Peyer's patch (tissue), 4 donors: ENCODE measurements at regions not wholly inside any gene's neighbourhood (a gene's known extent, or its start where the extent isn't known, plus 50 kb on each side); places are given as distances from the start of the nearest gene placed in this dataset.
"Not testable (repeated sequence)": the region's sequence is repeated elsewhere in the genome, so short reads cannot be mapped to it uniquely, and the experiment has no call there.

Source experiments
- POLR2A ChIP-seq, 2 donors: fragments of 450-650 bp; IDR thresholded peaks; one replicate each; pipeline ENCODE4 v1.5.1; 2017; ENCODE audit warnings: antibody characterized with exemption in 2 of 2, mild to moderate bottlenecking in 2 of 2, moderate library complexity in 2 of 2
- TF ChIP-seq, protein P1 (sequence below), 6 experiments: fragments of 450-650 bp in 4 of 6; fragments of 200-600 bp in 2 of 6; sonication (generic) in 1 of 6; IDR thresholded peaks; one replicate each; pipeline ENCODE4 v1.5.1; 2017 to 2019; ENCODE audit warnings: antibody characterized with exemption in 6 of 6, mild to moderate bottlenecking in 3 of 6, moderate library complexity in 1 of 6

DNA sequence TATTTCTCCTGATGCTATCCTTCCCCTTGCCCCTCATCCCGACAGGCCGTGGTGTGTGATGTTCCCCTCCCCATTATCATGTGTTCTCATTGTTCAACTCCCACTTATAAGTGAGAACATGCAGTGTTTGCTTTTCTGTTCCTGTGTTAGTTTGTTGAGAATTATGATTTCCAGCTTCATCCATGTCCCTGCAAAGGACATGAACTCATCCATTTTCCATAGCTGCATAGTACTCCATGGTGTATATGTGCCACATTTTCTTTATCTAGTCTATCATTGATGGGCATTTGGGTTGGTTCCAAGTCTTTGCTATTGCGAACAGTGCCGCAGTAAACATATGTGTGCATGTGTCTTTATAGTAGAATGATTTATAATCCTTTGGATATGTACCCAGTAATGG is 67.1 kb upstream of the PRNP start:
- TF ChIP-seq, protein P1, sequence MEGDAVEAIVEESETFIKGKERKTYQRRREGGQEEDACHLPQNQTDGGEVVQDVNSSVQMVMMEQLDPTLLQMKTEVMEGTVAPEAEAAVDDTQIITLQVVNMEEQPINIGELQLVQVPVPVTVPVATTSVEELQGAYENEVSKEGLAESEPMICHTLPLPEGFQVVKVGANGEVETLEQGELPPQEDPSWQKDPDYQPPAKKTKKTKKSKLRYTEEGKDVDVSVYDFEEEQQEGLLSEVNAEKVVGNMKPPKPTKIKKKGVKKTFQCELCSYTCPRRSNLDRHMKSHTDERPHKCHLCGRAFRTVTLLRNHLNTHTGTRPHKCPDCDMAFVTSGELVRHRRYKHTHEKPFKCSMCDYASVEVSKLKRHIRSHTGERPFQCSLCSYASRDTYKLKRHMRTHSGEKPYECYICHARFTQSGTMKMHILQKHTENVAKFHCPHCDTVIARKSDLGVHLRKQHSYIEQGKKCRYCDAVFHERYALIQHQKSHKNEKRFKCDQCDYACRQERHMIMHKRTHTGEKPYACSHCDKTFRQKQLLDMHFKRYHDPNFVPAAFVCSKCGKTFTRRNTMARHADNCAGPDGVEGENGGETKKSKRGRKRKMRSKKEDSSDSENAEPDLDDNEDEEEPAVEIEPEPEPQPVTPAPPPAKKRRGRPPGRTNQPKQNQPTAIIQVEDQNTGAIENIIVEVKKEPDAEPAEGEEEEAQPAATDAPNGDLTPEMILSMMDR (IDR thresholded peaks at IDR 0.05): not testable (repeated sequence)
- not testable (repeated sequence) for TF ChIP-seq POLR2A (IDR thresholded peaks at IDR 0.05)
